Tibial nerve (tissue), 4 donors: ENCODE measurements at regions not wholly inside any gene's neighbourhood (a gene's known extent, or its start where the extent isn't known, plus 50 kb on each side); places are given as distances from the start of the nearest gene placed in this dataset.

ENCODE experiments used
- DNase-seq, 2 donors: peaks; one replicate each; pipeline ENCODE4 v3.0.0-alpha.2; 2019; ENCODE audit warnings: low spot score in 2 of 2
- H3K27ac ChIP-seq, 4 donors: fragments of 200-600 bp; sonication (generic) in 3 of 4; one replicate each; pipeline ENCODE4 v1.5.1; 2017 to 2019; ENCODE audit warnings: mild to moderate bottlenecking in 1 of 4
- H3K27me3 ChIP-seq, 2 donors: fragments of 200-600 bp; sonication (generic) in 1 of 2; one replicate each; pipeline versions ENCODE4 v1.5.1 to v1.6.0; 2017 to 2019
- H3K36me3 ChIP-seq, 3 donors: fragments of 200-600 bp; sonication (generic); one replicate each; pipeline ENCODE4 v1.5.1; 2018 to 2019
- H3K4me1 ChIP-seq, 4 donors: fragments of 200-600 bp; sonication (generic) in 3 of 4; one replicate each; pipeline ENCODE4 v1.5.1; 2017 to 2019
- H3K4me3 ChIP-seq, 4 donors: fragments of 200-600 bp; sonication (generic) in 3 of 4; one replicate each; pipeline ENCODE4 v1.5.1; 2017 to 2019; ENCODE audit warnings: mild to moderate bottlenecking in 1 of 4, moderate library complexity in 1 of 4
- H3K9me3 ChIP-seq, 4 donors: fragments of 200-600 bp; sonication (generic) in 3 of 4; one replicate each; pipeline ENCODE4 v1.5.1; 2017 to 2019
- CTCF ChIP-seq, 5 experiments: fragments of 200-600 bp in 3 of 5; fragments of 450-650 bp in 2 of 5; sonication (generic) in 3 of 5; IDR thresholded peaks; one replicate each; pipeline ENCODE4 v1.5.1; 2016 to 2019; ENCODE audit warnings: antibody characterized with exemption in 5 of 5, mild to moderate bottlenecking in 3 of 5, moderate library complexity in 2 of 5
- EP300 ChIP-seq, 2 donors: sonication (generic); formaldehyde crosslinking; IDR thresholded peaks; one replicate each; pipeline ENCODE4 v1.6.1; 2017; ENCODE audit warnings: antibody characterized with exemption in 2 of 2, mild to moderate bottlenecking in 1 of 2
- POLR2A ChIP-seq, 2 donors: fragments of 450-650 bp; IDR thresholded peaks; one replicate each; pipeline ENCODE4 v1.6.1; 2017; ENCODE audit warnings: antibody characterized with exemption in 2 of 2, mild to moderate bottlenecking in 2 of 2, moderate library complexity in 2 of 2
- WGBS, 2 donors: methylation state at CpG; one replicate each; pipeline ENCODE4 v1.1.5; 2018; 5-methylcytosine and 5-hydroxymethylcytosine counted together

GRCh38 chr5:164475339-164475977, 970.0 kb downstream of the MAT2B start:
- TF ChIP-seq CTCF (IDR thresholded peaks at IDR 0.05): no peak
- TF ChIP-seq EP300 (IDR thresholded peaks at IDR 0.05): no peak
- TF ChIP-seq POLR2A (IDR thresholded peaks at IDR 0.05): no peak
- H3K27me3 ChIP-seq: no peaks in the 10 kb centered on the region
- WGBS, 2 donors: 72 to 76% methylated on average over 3 of the region's 3 CpGs
- H3K4me3 ChIP-seq: no peak overlapping the region
- no peaks in the 10 kb centered on the region for H3K9me3 ChIP-seq
- no peaks in the 10 kb centered on the region for H3K4me1 ChIP-seq
- no peak for DNase-seq
- no peaks in the 10 kb centered on the region for H3K36me3 ChIP-seq
- H3K27ac ChIP-seq: no peak overlapping the region

GRCh38 chr5:164481270-164481669, 975.9 kb downstream of the MAT2B start:
- WGBS, 2 donors: 85 to 91% methylated on average over 3 of the region's 3 CpGs
- no peaks in the 10 kb centered on the region for H3K4me1 ChIP-seq
- TF ChIP-seq POLR2A (IDR thresholded peaks at IDR 0.05): no peak
- no peak for TF ChIP-seq EP300 (IDR thresholded peaks at IDR 0.05)
- no peak for TF ChIP-seq CTCF (IDR thresholded peaks at IDR 0.05)
- H3K4me3 ChIP-seq: no peak overlapping the region
- H3K27ac ChIP-seq: no peak overlapping the region
- no peak for DNase-seq
- no peaks in the 10 kb centered on the region for H3K36me3 ChIP-seq
- H3K27me3 ChIP-seq: no peaks in the 10 kb centered on the region
- no peaks in the 10 kb centered on the region for H3K9me3 ChIP-seq

GRCh38 chr5:164482351-164482750, 976.9 kb downstream of the MAT2B start:
- TF ChIP-seq POLR2A (IDR thresholded peaks at IDR 0.05): no peak
- DNase-seq: no peak
- Histone ChIP-seq H3K4me1 (no peaks in the 10 kb centered on the region), H3K27ac (no peak overlapping the region), H3K9me3 (no peaks in the 10 kb centered on the region), H3K27me3 (no peaks in the 10 kb centered on the region), H3K4me3 (no peak overlapping the region), H3K36me3 (no peaks in the 10 kb centered on the region)
- 56 to 62% methylated on average over 2 of the region's 2 CpGs for WGBS, 2 donors

- 87 to 96% methylated on average over 1 of the region's 1 CpG for WGBS, 2 donors
- no peak for TF ChIP-seq POLR2A (IDR thresholded peaks at IDR 0.05)
- TF ChIP-seq CTCF (IDR thresholded peaks at IDR 0.05): no peak
- TF ChIP-seq EP300 (IDR thresholded peaks at IDR 0.05): no peak
Observed at GRCh38 chr5:164484948-164485347, 979.5 kb downstream of the MAT2B start.

GRCh38 chr5:164487939-164488338, 982.5 kb downstream of the MAT2B start:
- H3K27me3 ChIP-seq: no peaks in the 10 kb centered on the region
- TF ChIP-seq CTCF (IDR thresholded peaks at IDR 0.05) (no peak), EP300 (IDR thresholded peaks at IDR 0.05) (no peak), POLR2A (IDR thresholded peaks at IDR 0.05) (no peak)
- no peak for DNase-seq
- H3K9me3 ChIP-seq: peaks cover 0 to 4% (median 0%) of the 10 kb centered on the region in 4 donors
- no peaks in the 10 kb centered on the region for H3K36me3 ChIP-seq
- WGBS, 2 donors: 86 to 93% methylated on average over 2 of the region's 2 CpGs
- no peak overlapping the region for H3K27ac ChIP-seq
- no peaks in the 10 kb centered on the region for H3K4me1 ChIP-seq
- H3K4me3 ChIP-seq: no peak overlapping the region

More at GRCh38 chr5:164484948-164485347, 979.5 kb downstream of the MAT2B start:
- Histone ChIP-seq H3K4me3 (no peak overlapping the region), H3K27ac (no peak overlapping the region), H3K9me3 (peaks cover 0 to under 1% (median 0%) of the 10 kb centered on the region in 4 donors), H3K4me1 (no peaks in the 10 kb centered on the region), H3K27me3 (no peaks in the 10 kb centered on the region), H3K36me3 (no peaks in the 10 kb centered on the region)
- no peak for DNase-seq
